Calu3 (cell line): ENCODE measurements at regions not wholly inside any gene's neighbourhood (a gene's known extent, or its start where the extent isn't known, plus 50 kb on each side); places are given as distances from the start of the nearest gene placed in this dataset.

Experiments
- BruUV-seq: library from RNA; stranded (reverse); fragments of 400-500 nt; replicated peaks from 2 replicates; lab custom pipeline; 2021; lab: Mats Ljungman, UMichigan
- CTCF ChIA-PET: fragments of 300-600 bp; sonication (Branson Sonifier 250); formaldehyde crosslinking; loops from one replicate; lab custom pipeline; 2022; ENCODE audit warnings: antibody characterized with exemption; lab: Charles Lee
- DNase-seq: peaks from one replicate; pipeline ENCODE4 v3.0.0; 2022
- H3K27ac Mint-ChIP-seq: one replicate; pipeline ENCODE4 v1.8.0; 2022; ENCODE audit warnings: mixed read lengths; ENCODE audit not compliant: unreplicated experiment
- H3K27me3 Mint-ChIP-seq: one replicate; pipeline ENCODE4 v1.8.0; 2022; ENCODE audit warnings: mixed read lengths; ENCODE audit not compliant: unreplicated experiment
- H3K36me3 Mint-ChIP-seq: one replicate; pipeline ENCODE4 v1.8.0; 2022; ENCODE audit warnings: mild to moderate bottlenecking, moderate library complexity, mixed read lengths; ENCODE audit not compliant: insufficient read depth, unreplicated experiment
- H3K4me1 Mint-ChIP-seq: one replicate; pipeline ENCODE4 v1.8.0; 2022; ENCODE audit warnings: mild to moderate bottlenecking, low read depth, mixed read lengths; ENCODE audit not compliant: unreplicated experiment
- H3K4me3 Mint-ChIP-seq: one replicate; pipeline ENCODE4 v1.8.0; 2022; ENCODE audit warnings: mild to moderate bottlenecking, low read depth, moderate library complexity, mixed read lengths; ENCODE audit not compliant: unreplicated experiment
- H3K9me3 Mint-ChIP-seq: one replicate; pipeline ENCODE4 v1.8.0; 2022; ENCODE audit warnings: low read depth, mixed read lengths; ENCODE audit not compliant: unreplicated experiment
- CTCF ChIP-seq: fragments of 200-600 bp; IDR thresholded peaks from one replicate; pipeline ENCODE4 v1.8.0; 2022; ENCODE audit warnings: antibody characterized with exemption; ENCODE audit not compliant: unreplicated experiment
- intact Hi-C: fragments of 100-400 bp; cut with micrococcal nuclease; formaldehyde crosslinking; loops from one replicate; pipeline ENCODE4 v1.10.0; 2022; ENCODE audit not compliant: unreplicated experiment

DNA sequence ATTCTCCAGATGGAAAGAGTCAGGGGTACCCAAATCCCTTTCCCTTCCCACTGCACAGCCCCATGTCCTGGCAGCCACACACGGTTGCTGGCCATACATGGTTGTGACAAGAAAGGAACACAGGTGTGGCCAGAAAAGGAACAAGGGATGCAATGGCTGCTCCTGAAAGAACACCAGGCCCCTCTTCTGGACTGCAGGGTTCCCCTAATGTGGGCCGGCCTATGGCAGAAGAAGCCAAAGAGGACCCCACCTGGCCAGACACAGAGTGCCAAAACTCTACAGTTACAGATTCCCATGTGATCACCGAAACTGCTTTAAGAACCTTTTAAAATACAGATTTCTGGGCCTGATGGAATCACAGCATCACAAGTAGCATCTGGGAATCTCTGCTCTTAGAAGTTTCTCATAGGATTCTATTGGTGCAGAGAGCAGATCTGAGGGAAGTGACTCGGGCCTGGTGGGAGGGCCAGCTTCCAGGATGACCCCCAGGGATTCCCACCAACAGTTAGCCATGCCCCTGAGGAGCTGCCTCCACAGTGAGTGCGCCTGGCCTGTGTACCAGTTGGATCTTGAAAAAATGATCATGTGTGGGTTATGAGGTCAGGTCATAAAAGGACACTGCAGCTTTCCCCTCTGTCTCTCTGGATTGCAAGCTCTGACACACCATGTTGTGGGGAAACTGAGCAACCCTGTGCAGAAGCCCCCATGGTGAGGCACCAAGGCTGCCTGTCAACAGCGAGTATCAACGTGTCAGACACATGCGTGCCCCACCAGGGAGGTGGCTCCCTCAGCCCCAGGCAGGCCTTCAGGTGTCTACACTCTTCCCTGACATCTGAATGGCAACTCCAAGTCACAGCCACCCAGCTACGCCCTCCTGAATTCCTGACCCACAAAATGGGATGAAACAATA is 89.6 kb upstream of the LANCL2 start:
- Mint-ChIP-seq H3K4me3 (no peak overlapping the region), H3K36me3 (no peaks in the 10 kb centered on the region), H3K4me1 (no peaks in the 10 kb centered on the region), H3K27me3 (peaks cover 88% of the 10 kb centered on the region), H3K9me3 (no peaks in the 10 kb centered on the region), H3K27ac (no peak overlapping the region)
- CTCF ChIA-PET = no interaction called here
- no peak for TF ChIP-seq CTCF
- no TSS peak for BruUV-seq
- intact Hi-C loops = no loop called here
- DNase-seq = no peak

GRCh38 chr7:55276572-55277295 is 88.4 kb upstream of the LANCL2 start:
- no peak for TF ChIP-seq CTCF
- no peaks in the 10 kb centered on the region for H3K36me3 Mint-ChIP-seq
- CTCF ChIA-PET = interaction anchor here (3.4 kb wide), 1 partner anchor 11 kb away, joined by 14 read pairs; no protein-coding TSS in a partner anchor
- intact Hi-C loops = no loop called here
- H3K27me3 Mint-ChIP-seq = peaks cover 76% of the 10 kb centered on the region
- no TSS peak for BruUV-seq
- no peaks in the 10 kb centered on the region for H3K9me3 Mint-ChIP-seq
- DNase-seq = no peak
- H3K4me3 Mint-ChIP-seq = no peak overlapping the region
- H3K27ac Mint-ChIP-seq = no peak overlapping the region
- H3K4me1 Mint-ChIP-seq = no peaks in the 10 kb centered on the region

GRCh38 chr7:55277916-55278315 is 87.2 kb upstream of the LANCL2 start:
- H3K27ac Mint-ChIP-seq = no peak overlapping the region
- H3K27me3 Mint-ChIP-seq = peaks cover 69% of the 10 kb centered on the region
- no peak overlapping the region for H3K4me3 Mint-ChIP-seq
- DNase-seq = no peak
- H3K9me3 Mint-ChIP-seq = no peaks in the 10 kb centered on the region
- intact Hi-C loops = no loop called here
- CTCF ChIA-PET = interaction anchor here (0.6 to 3.4 kb wide), 2 partner anchors 10 to 19 kb away, joined by 4 to 14 read pairs; no protein-coding TSS in a partner anchor
- no peaks in the 10 kb centered on the region for H3K36me3 Mint-ChIP-seq
- BruUV-seq = no TSS peak
- no peaks in the 10 kb centered on the region for H3K4me1 Mint-ChIP-seq
- no peak for TF ChIP-seq CTCF

- no peak for TF ChIP-seq CTCF
- no peak overlapping the region for H3K27ac Mint-ChIP-seq
- no TSS peak for BruUV-seq
- H3K4me1 Mint-ChIP-seq = no peaks in the 10 kb centered on the region
- no peaks in the 10 kb centered on the region for H3K36me3 Mint-ChIP-seq
- H3K27me3 Mint-ChIP-seq = peaks cover 64% of the 10 kb centered on the region
- intact Hi-C loops = no loop called here
- H3K9me3 Mint-ChIP-seq = no peaks in the 10 kb centered on the region
- CTCF ChIA-PET = interaction anchor here (3.4 kb wide), 1 partner anchor 10 kb away, joined by 14 read pairs; no protein-coding TSS in a partner anchor
- DNase-seq = no peak
- no peak overlapping the region for H3K4me3 Mint-ChIP-seq
These were observed 86.8 kb upstream of the LANCL2 start for GRCh38 chr7:55278321-55278720.
